ENCODE measurements at regions not wholly inside any gene's neighbourhood (a gene's known extent, or its start where the extent isn't known, plus 50 kb on each side); places are given as distances from the start of the nearest gene placed in this dataset.
"Not testable (repeated sequence)": the region's sequence is repeated elsewhere in the genome, so short reads cannot be mapped to it uniquely, and the experiment has no call there.

DNA sequence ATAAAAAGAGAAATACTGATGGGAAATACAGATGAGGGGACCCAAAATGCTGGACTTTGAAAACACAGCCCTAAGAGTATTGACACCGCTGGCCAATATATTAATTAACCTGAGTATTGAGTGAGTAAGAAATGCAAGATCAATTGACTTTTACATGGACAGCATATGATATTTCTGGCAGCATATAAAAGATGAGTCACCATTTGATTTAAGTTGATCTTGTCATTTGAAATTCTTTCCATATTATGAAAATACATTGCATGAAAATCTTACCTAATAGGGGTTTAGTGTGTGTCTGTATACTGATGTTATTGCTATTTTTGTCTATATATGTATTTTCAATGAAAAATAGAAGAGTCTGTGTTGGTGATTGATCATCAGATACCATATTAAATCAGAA lies 619.6 kb downstream of the KCTD12 start:
- Histone ChIP-seq H3K27ac (ENCODE audit: low read depth, low read length) (no peak overlapping the region), H3K36me3 (ENCODE audit: insufficient read depth, low read length) (no peaks in the 10 kb centered on the region), H3K4me1 (ENCODE audit: insufficient read depth, low read length) (no peaks in the 10 kb centered on the region), H3K4me3 (ENCODE audit: low read length in 2 of 2) (no peak overlapping the region), H3K9me3 (ENCODE audit: control insufficient read depth in 1 of 2, low read length in 2 of 2) (no peaks in the 10 kb centered on the region), H3K27me3 (ENCODE audit: insufficient read depth, low read length) (no peaks in the 10 kb centered on the region)
- peaks cover 0 to 4% of the 10 kb centered on the region in 2 donors for H3K36me3 Mint-ChIP-seq
- no peaks in the 10 kb centered on the region for H3K27me3 Mint-ChIP-seq
- no peak for DNase-seq
- ChIA-PET CTCF (ENCODE audit: partially characterized antibody) (no interaction called here), POLR2A (ENCODE audit: partially characterized antibody) (no interaction called here)
- H3K27ac Mint-ChIP-seq, result no peak overlapping the region
- H3K4me1 Mint-ChIP-seq, result no peaks in the 10 kb centered on the region
- H3K4me3 Mint-ChIP-seq, result no peak overlapping the region
- intact Hi-C loops (cut with micrococcal nuclease), result no loop called here
- H3K9me3 Mint-ChIP-seq, result peaks cover 0 to 15% (median 5%) of the 10 kb centered on the region in 8 donors

DNA sequence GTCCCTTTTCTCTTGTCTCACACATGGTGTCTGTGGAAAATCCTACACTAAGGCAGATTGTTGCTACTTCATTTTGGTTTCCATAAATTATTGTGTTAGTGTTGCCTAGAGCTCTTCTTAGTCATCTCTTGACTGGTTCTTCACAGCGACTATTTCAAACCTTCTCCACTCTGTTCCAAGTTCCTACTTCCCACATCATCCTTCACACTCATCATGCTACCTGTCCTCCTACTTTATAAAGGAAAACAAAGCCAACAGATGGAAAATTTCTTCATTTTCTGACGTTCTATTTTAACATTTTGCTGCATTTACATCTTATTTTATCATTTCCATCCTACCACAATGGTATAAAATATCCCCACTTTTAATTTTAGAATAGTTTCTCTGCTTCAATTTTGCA lies 614.1 kb downstream of the LMO7 start:
- H3K4me1 ChIP-seq (ENCODE audit: insufficient read depth, low read length), result no peaks in the 10 kb centered on the region
- H3K9me3 ChIP-seq (ENCODE audit: control insufficient read depth in 1 of 2, low read length in 2 of 2), result no peaks in the 10 kb centered on the region
- Mint-ChIP-seq H3K27me3 (no peaks in the 10 kb centered on the region), H3K4me1 (no peaks in the 10 kb centered on the region), H3K9me3 (peaks cover 0 to 6% (median under 1%) of the 10 kb centered on the region in 8 donors), H3K4me3 (no peak overlapping the region), H3K27ac (no peak overlapping the region), H3K36me3 (no peaks in the 10 kb centered on the region)
- no peaks in the 10 kb centered on the region for H3K27me3 ChIP-seq (ENCODE audit: insufficient read depth, low read length)
- DNase-seq, result no peak
- no peak overlapping the region for H3K27ac ChIP-seq (ENCODE audit: low read depth, low read length)
- intact Hi-C loops (cut with micrococcal nuclease), result no loop called here
- CTCF ChIA-PET (ENCODE audit: partially characterized antibody), result no interaction called here
- POLR2A ChIA-PET (ENCODE audit: partially characterized antibody), result no interaction called here
- H3K36me3 ChIP-seq (ENCODE audit: insufficient read depth, low read length), result no peaks in the 10 kb centered on the region
- no peak overlapping the region for H3K4me3 ChIP-seq (ENCODE audit: low read length in 2 of 2)

DNA sequence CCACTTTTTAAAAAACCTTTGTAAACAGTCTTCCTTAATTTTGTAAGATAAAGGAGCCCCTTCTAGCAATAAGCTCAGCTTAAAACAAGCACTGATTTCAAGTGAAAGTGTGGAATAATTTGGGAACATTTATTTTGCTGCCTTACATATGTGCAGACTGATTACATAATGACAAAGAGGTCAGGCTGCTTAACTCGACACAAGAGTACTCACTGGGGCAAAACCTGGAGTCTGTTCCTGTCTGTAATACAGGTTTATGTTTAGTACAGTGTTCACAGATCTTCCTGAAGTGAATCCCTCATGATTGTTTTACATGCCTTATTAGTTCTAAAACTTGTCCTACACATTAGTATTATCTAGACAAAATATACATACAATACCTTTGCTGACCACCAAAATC lies 609.8 kb downstream of the LMO7 start:
- POLR2A ChIA-PET (ENCODE audit: partially characterized antibody), result no interaction called here
- DNase-seq, result no peak
- intact Hi-C loops (cut with micrococcal nuclease), result no loop called here
- Histone ChIP-seq H3K27me3 (ENCODE audit: insufficient read depth, low read length) (no peaks in the 10 kb centered on the region), H3K36me3 (ENCODE audit: insufficient read depth, low read length) (no peaks in the 10 kb centered on the region), H3K27ac (ENCODE audit: low read depth, low read length) (no peak overlapping the region), H3K9me3 (ENCODE audit: control insufficient read depth in 1 of 2, low read length in 2 of 2) (no peaks in the 10 kb centered on the region), H3K4me1 (ENCODE audit: insufficient read depth, low read length) (no peaks in the 10 kb centered on the region), H3K4me3 (ENCODE audit: low read length in 2 of 2) (no peak overlapping the region)
- Mint-ChIP-seq H3K36me3 (no peaks in the 10 kb centered on the region), H3K9me3 (peaks cover 0 to 3% (median 0%) of the 10 kb centered on the region in 8 donors), H3K27me3 (no peaks in the 10 kb centered on the region), H3K4me3 (no peak overlapping the region), H3K4me1 (no peaks in the 10 kb centered on the region), H3K27ac (no peak overlapping the region)
- CTCF ChIA-PET (ENCODE audit: partially characterized antibody), result no interaction called here

DNA sequence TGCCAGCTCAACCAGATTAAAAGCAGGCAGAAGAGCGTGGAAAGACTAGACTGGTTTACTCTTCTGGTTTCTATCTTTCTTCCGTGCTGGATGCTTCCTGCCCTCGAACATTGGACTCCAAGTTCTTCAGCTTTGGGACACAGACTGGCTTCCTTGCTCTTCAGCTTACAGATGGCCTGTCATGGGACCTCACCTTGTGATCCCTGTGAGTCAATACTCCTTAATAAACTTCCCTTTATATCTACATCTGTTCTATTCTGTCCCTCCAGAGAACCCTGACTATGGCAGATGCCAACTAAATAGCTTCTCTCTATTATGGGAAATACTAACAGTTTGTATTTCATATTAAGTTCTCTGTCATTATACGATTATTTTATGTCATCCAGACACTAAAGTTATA lies 609.1 kb downstream of the LMO7 start:
- no peaks in the 10 kb centered on the region for H3K9me3 ChIP-seq (ENCODE audit: control insufficient read depth in 1 of 2, low read length in 2 of 2)
- Mint-ChIP-seq H3K27ac (no peak overlapping the region), H3K4me3 (no peak overlapping the region), H3K36me3 (no peaks in the 10 kb centered on the region), H3K27me3 (no peaks in the 10 kb centered on the region), H3K4me1 (no peaks in the 10 kb centered on the region), H3K9me3 (peaks cover 0 to 3% (median 0%) of the 10 kb centered on the region in 8 donors)
- H3K27me3 ChIP-seq (ENCODE audit: insufficient read depth, low read length), result no peaks in the 10 kb centered on the region
- POLR2A ChIA-PET (ENCODE audit: partially characterized antibody), result no interaction called here
- H3K4me1 ChIP-seq (ENCODE audit: insufficient read depth, low read length), result no peaks in the 10 kb centered on the region
- H3K36me3 ChIP-seq (ENCODE audit: insufficient read depth, low read length), result no peaks in the 10 kb centered on the region
- H3K27ac ChIP-seq (ENCODE audit: low read depth, low read length), result no peak overlapping the region
- DNase-seq, result no peak
- CTCF ChIA-PET (ENCODE audit: partially characterized antibody), result no interaction called here
- intact Hi-C loops (cut with micrococcal nuclease), result no loop called here
- H3K4me3 ChIP-seq (ENCODE audit: low read length in 2 of 2), result no peak overlapping the region

DNA sequence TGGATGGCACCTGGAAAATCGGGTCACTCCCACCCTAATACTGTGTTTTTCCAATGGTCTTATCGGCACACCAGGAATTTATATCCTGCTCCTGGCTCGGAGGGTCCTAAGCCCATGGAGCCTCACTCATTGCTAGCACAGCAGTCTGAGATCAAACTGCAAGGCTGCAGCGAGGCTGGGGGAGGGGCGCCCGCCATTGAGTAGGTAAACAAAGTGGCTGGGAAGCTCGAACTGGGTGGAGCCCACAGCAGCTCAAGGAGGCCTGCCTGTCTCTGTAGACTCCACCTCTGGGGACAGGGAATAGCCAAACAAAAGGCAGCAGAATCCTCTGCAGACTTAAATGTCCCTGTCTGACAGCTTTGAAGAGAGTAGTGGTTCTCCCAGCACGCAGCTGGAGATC lies 607.0 kb downstream of the LMO7 start:
- H3K9me3 Mint-ChIP-seq; intact Hi-C loops (cut with micrococcal nuclease); H3K36me3 Mint-ChIP-seq; H3K27me3 ChIP-seq (ENCODE audit: insufficient read depth, low read length); DNase-seq; H3K27ac ChIP-seq (ENCODE audit: low read depth, low read length); H3K4me1 ChIP-seq (ENCODE audit: insufficient read depth, low read length); H3K36me3 ChIP-seq (ENCODE audit: insufficient read depth, low read length); CTCF ChIA-PET (ENCODE audit: partially characterized antibody); H3K9me3 ChIP-seq (ENCODE audit: control insufficient read depth in 1 of 2, low read length in 2 of 2); H3K27ac Mint-ChIP-seq; H3K4me1 Mint-ChIP-seq; H3K27me3 Mint-ChIP-seq; H3K4me3 ChIP-seq (ENCODE audit: low read length in 2 of 2); POLR2A ChIA-PET (ENCODE audit: partially characterized antibody): not testable (repeated sequence)
- H3K4me3 Mint-ChIP-seq, result peak overlapping the region in 1 of 8 donors; percentile 52

DNA sequence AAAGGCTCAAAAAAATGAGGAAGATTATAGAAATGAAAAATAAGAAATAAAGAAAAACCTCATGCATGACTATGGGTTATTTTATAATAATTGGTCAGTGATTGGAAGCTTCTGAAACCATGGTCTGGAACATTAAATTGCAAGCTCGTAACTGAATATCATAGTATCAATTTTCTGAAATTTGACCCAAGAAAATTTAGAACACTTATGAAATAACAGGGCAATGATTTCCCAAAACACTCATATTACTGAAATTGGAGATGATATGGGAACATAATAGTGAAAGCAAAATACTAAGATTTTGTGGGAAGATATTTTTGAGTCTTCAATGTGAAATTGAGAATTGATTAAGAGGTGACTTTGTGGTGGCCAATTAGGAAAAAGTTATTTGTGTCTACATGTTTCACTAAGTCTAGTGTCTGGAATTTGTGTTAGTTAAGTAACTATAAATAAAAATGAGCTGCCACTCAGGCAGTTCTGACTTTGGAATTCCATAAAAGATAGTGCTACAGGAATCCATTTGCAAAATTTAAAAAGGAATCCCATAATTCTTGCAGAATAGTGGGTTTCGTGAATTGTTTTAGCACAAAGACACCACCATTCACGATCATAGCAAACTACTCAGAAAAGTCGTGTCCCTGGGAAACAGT lies 603.0 kb downstream of the LMO7 start:
- ChIA-PET POLR2A (ENCODE audit: partially characterized antibody) (no interaction called here), CTCF (ENCODE audit: partially characterized antibody) (no interaction called here)
- H3K36me3 Mint-ChIP-seq, result no peaks in the 10 kb centered on the region
- no peak overlapping the region for H3K4me3 ChIP-seq (ENCODE audit: low read length in 2 of 2)
- peaks cover 0 to 3% of the 10 kb centered on the region in 2 donors for H3K27me3 Mint-ChIP-seq
- DNase-seq, result no peak
- H3K9me3 Mint-ChIP-seq, result peaks cover 0 to 2% (median 0%) of the 10 kb centered on the region in 8 donors
- H3K9me3 ChIP-seq (ENCODE audit: control insufficient read depth in 1 of 2, low read length in 2 of 2), result no peaks in the 10 kb centered on the region
- no peaks in the 10 kb centered on the region for H3K27me3 ChIP-seq (ENCODE audit: insufficient read depth, low read length)
- no peak overlapping the region for H3K4me3 Mint-ChIP-seq
- H3K4me1 ChIP-seq (ENCODE audit: insufficient read depth, low read length), result no peaks in the 10 kb centered on the region
- intact Hi-C loops (cut with micrococcal nuclease), result no loop called here
- no peaks in the 10 kb centered on the region for H3K4me1 Mint-ChIP-seq
- H3K27ac ChIP-seq (ENCODE audit: low read depth, low read length), result no peak overlapping the region
- no peaks in the 10 kb centered on the region for H3K36me3 ChIP-seq (ENCODE audit: insufficient read depth, low read length)
- no peak overlapping the region for H3K27ac Mint-ChIP-seq

DNA sequence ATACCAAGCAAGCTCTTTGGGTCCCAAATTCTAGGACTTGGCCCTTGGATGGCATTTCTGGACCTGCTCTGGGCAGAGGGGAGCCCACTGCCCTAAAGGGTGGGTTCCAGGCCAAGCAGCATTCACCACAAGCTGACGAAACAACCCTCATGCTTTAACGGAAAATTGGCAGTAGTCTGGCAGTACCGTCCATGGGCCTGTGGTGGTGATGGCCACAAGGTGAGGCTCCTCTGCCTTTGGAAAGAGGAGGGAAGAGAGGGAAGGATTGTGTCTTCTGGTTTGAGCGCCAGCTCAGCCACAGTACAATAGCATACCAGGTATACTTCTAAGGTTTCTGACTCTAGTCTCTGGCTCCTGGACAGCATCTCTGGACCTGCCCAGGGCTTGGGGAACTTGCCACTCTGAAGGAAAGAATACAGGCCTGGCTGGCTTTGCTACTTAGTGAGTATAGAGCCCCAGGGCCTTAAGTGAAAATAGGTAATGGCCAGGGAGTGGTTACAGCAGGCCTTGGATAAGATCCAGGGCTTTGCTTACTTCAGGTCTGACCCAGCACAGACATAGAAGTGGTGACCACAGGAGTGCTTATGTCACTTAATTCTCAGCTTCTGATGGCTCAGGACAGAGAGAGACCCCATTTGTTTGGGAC lies 595.5 kb downstream of the LMO7 start:
- DNase-seq, result no peak
- no peak overlapping the region for H3K27ac Mint-ChIP-seq
- Histone ChIP-seq H3K36me3 (ENCODE audit: insufficient read depth, low read length) (no peaks in the 10 kb centered on the region), H3K27me3 (ENCODE audit: insufficient read depth, low read length) (no peaks in the 10 kb centered on the region), H3K27ac (ENCODE audit: low read depth, low read length) (no peak overlapping the region), H3K4me1 (ENCODE audit: insufficient read depth, low read length) (no peaks in the 10 kb centered on the region), H3K9me3 (ENCODE audit: control insufficient read depth in 1 of 2, low read length in 2 of 2) (no peaks in the 10 kb centered on the region), H3K4me3 (ENCODE audit: low read length in 2 of 2) (no peak overlapping the region)
- H3K27me3 Mint-ChIP-seq, result peaks cover 0 to 3% of the 10 kb centered on the region in 2 donors
- intact Hi-C loops (cut with micrococcal nuclease), result no loop called here
- ChIA-PET POLR2A (ENCODE audit: partially characterized antibody) (no interaction called here), CTCF (ENCODE audit: partially characterized antibody) (no interaction called here)
- H3K4me1 Mint-ChIP-seq, result no peaks in the 10 kb centered on the region
- no peak overlapping the region for H3K4me3 Mint-ChIP-seq
- peaks cover 0 to 2% (median 0%) of the 10 kb centered on the region in 8 donors for H3K9me3 Mint-ChIP-seq
- no peaks in the 10 kb centered on the region for H3K36me3 Mint-ChIP-seq
